ENCODE measurements at regions not wholly inside any gene's neighbourhood (a gene's known extent, or its start where the extent isn't known, plus 50 kb on each side); places are given as distances from the start of the nearest gene placed in this dataset.
"Not testable (repeated sequence)": the region's sequence is repeated elsewhere in the genome, so short reads cannot be mapped to it uniquely, and the experiment has no call there.

GRCh38 chr14:66216763-66217162, 269.4 kb upstream of the CCDC196 start:
- no peak for DNase-seq (ENCODE audit: low spot score)

- no peak for DNase-seq (ENCODE audit: low spot score)
Observed at GRCh38 chr14:66219886-66220285, 266.3 kb upstream of the CCDC196 start.

DNA sequence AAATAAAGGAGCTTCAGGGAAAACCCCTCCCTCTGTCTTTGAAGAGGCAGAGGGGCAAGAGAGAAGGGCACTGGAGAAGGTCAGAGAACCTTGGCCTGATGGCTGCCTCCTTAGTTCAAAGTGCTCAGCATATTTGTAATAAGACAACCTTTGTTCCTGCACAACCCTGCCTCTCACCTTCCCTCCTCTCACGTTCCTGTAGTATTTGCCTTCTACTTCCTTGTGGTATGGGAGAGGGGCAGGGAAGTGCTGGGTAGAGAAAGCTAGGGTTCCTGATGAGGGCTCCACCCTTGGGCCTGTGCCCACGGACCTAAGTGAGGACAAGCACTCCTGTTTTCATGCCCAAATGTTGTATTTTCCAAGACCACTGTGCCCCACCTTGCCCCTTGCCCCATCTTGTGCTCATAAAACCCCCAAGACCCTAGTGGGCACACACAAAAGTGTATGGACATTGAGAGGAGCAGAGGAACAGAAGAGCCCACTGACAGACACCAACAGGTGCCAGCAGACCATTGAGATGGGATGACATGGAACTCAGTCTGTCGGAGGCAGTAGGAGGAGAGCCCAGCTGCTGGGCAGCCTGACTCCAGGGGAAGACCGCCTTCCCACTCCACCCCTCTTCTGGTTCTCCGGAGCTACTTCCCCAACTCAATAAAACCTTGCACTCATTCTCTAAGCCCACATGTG, 261.5 kb upstream of the CCDC196 start:
- no peak for DNase-seq (ENCODE audit: low spot score)

- DNase-seq (ENCODE audit: low spot score): no peak
Observed at GRCh38 chr14:66225337-66225736, 260.8 kb upstream of the CCDC196 start.

DNA sequence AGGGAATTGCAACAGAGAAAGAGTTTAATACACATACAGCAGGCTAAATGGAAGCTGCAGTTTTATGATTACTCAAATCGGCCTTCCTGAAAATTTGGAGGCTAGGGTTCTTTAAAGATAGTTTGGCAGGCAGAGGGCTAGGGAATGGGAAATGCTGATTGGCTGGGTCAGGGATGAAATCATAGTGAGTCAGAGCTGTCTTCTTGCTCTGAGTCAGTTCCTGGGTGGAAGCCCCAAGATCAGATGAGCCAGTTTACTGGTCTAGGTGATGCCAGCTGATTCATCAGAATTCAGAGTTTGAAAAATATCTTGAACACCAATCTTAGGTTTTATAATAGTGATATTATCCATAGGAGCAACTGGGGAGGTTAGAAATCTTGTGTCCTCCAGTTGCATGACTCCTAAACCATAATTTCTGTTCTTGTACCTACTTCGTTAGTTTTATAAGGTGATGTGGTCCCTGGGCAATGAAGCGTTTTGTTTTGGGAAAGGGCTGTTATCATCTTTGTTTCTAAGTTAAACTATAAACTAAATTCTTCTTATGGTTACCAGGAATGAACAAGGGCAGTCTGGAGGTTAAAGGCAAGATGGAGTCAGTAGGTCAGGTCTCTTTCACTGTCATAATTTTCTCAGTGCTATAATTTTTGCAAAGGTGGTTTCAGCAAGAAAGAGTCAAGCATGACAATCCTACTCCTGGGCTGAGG, 257.8 kb upstream of the CCDC196 start:
- DNase-seq (ENCODE audit: low spot score): no peak

DNA sequence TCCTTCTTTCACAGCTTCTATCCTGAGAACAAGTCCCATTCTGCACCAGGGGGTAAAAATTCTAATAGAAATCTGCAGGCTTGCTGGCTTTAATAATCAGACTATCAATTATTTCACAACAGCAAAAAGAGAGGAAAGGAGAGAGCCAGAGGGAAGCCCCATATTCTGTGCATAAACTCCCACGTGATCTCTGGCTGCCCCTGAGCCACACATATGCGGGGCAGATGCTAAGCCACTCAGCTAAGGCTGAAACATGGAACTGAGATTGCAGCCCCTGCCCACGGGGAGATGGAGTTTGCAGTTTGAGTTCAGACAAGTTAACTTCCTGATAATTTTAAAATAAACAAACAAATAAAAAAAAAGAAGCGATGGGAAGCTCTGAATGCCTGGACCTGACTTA, 254.4 kb upstream of the CCDC196 start:
- DNase-seq (ENCODE audit: low spot score): no peak

GRCh38 chr14:66233591-66233990, 252.6 kb upstream of the CCDC196 start:
- no peak for DNase-seq (ENCODE audit: low spot score)

DNA sequence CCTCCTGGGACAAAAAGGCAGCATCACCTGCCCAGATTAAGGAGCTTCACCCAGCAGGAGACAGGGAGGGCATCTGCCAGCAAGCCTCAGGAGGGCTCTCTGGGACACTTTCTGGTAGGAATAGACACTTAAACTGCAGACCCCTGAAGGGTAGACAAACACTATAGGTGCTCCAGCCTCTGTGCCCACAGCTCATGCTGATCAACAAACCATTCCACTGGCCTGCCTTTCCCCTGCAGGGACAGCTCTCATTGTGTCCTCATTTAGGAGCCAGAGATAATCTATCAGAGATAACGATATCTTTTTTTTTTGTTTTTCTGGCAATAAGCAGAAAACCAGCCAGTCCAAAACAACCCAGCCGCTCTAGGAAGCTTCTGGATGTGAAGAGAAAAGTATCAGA, 251.8 kb upstream of the CCDC196 start:
- no peak for DNase-seq (ENCODE audit: low spot score)

DNA sequence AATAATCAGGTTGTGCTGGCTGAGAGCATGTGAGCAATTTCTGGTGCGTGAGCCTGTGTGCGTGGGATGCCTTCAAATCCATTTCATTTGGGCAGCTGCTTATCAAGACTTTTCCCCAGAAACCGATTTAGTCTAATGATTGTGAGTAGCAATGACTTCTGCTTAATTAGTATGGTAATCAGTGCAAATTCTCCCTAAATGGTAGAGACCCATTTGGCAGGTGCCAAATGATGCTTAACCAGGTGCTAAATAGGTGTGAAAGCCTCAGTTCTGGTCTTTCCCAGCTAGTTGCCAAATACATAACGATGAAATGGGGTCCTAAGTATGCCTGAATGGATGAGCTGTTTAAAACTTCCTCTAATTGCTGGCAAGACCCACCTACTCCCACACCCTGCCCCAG, 248.4 kb upstream of the CCDC196 start:
- no peak for DNase-seq (ENCODE audit: low spot score)

DNA sequence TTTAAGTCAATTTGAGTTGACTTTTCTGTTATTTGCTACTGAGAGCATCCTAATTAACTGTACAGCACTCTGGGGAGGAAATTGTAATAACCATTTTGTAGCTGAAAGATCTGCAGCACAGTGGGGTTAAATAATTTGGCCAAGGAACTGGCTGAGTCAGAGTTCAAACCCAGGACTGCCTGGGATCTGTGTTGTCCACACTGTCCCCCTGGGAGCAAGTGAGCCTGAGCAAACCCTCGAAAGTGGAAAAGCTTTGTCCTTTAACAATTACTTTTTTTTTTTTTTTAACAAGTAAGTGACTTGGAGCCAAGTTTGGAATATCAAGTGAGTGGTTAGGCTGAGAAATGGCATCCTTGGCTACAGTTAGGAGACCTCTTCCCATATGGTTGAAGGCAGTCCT, 247.2 kb upstream of the CCDC196 start:
- DNase-seq (ENCODE audit: low spot score): no peak

DNA sequence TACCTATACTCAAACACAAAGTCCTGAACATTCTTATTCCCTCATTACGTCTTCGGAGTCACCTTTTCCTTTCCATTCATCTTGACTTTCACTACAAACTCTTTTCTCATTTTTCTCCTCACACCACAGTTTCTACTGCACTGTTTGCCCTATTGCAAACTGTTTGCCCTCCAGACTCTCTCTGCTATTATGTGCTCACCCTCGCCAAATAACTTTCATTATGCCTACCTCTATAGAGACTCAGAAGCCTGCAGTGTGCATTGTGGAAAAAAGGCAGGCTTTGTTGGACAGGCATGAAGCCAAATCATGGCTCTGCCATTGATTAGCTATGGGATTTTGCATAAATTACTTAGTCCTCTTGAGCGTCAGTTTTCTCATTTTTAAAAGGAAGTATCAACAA, 246.6 kb upstream of the CCDC196 start:
- no peak for DNase-seq (ENCODE audit: low spot score)

DNA sequence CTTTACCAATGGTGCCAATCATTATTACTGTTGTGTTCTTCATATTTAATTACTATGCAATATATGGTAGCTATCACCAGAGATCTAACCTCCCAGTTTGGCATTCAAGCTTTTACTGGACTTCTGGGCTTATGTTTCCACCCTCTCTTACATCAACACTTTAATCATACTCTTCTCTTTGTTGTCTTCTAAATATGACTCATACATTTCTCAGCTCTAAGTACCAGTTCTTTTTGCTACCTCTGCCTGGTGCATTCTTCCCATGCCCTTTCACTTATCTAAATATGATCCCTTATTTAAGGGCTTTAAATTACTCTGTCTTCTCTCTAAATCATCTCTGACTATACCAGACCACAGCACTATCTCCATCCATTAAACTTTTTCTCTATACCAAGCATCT, 246.1 kb upstream of the CCDC196 start:
- no peak for DNase-seq (ENCODE audit: low spot score)

GRCh38 chr14:66242001-66242400, 244.2 kb upstream of the CCDC196 start:
- no peak for DNase-seq (ENCODE audit: low spot score)

GRCh38 chr14:66244834-66245233, 241.3 kb upstream of the CCDC196 start:
- DNase-seq (ENCODE audit: low spot score): no peak

DNA sequence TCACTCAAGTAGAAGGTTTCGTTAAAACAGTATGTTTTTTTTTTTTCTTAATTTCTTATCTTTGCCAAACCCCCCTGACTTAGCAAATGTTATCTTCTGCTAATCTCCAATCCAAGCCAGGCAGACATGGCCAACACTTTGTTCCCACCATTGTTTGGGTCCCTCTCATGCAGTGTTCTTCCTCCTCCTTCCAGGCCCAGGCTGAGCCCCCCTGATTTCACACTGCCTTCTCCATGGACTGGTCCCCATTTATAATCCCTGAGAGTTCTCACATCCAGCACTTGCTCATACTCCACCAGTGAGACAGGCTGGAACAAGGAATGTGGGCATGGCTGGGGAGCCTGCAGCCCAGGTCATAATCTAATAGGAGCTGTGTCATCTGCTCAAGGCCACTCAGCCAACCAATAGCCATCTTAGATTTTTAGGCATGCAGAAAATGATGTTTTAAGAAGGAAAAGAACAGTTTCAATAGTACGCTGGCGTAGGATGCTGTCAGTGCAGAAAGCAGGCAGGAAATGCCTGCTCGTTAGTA, 238.4 kb upstream of the CCDC196 start:
- no peak for DNase-seq (ENCODE audit: low spot score)

GRCh38 chr14:66248256-66248655, 237.9 kb upstream of the CCDC196 start:
- no peak for DNase-seq (ENCODE audit: low spot score)

DNA sequence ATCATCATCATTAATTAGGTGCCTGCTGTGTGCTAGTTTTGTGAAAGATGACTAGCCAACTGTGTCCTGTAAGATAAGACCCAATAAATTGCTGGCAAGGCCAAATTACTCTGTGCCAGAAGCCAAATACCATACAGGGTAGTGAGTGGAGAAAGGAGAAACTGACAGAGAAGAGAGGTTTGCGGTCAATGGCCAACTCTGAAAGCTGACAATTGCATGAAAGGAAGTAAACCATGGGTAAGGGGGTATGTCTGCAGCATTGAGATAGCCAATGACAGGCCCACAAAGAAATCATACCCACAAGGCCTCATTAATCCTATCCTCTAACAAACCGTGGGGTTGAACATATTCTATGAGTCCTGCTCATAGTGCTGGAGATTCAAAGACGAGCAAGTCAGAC, 236.6 kb upstream of the CCDC196 start:
- no peak for DNase-seq (ENCODE audit: low spot score)

- no peak for DNase-seq (ENCODE audit: low spot score)
Observed at GRCh38 chr14:66254038-66254437, 232.1 kb upstream of the CCDC196 start.

- no peak for DNase-seq (ENCODE audit: low spot score)
Observed at GRCh38 chr14:66268802-66269334, 217.3 kb upstream of the CCDC196 start.

DNA sequence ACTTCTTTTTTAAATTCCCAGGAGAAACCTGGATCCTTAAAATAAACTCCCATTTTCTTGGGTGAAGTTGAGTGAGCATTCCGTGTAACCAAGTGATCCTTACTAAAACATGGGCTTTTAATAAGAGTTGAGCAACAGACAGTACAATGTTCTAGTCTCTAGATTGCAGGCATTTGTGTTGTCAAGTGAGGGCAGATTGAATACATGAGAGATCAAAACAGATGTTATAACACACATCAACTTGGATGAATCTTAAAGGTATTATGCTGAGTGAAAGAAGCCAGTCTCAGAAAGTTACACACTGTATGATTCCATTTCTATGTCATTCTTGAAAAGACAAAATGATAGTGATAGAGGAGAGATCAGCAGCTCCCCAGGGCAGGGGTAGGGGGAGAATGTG, 213.9 kb upstream of the CCDC196 start:
- no peak for DNase-seq (ENCODE audit: low spot score)

- no peak for DNase-seq (ENCODE audit: low spot score)
Observed at GRCh38 chr14:66273261-66273832, 212.8 kb upstream of the CCDC196 start.

DNA sequence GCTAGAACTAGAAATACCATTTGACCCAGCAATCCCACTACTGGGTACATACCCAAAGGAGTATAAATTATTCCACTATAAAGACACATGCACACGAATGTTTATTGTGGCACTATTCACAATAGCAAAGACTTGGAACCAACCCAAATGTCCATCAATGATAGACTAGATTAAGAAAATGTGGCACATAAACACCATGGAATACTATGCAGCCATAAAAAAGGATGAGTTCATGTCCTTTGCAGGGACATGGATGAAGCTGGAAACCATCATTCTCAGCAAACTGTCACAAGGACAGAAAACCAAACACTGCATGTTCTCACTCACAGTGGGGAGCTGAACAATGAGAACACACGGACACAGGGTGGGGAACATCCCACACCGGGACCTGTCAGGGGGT, 207.8 kb upstream of the CCDC196 start:
- not testable (repeated sequence) for DNase-seq (ENCODE audit: low spot score)
